Testis (tissue), 2 donors: ENCODE measurements at regions not wholly inside any gene's neighbourhood (a gene's known extent, or its start where the extent isn't known, plus 50 kb on each side); places are given as distances from the start of the nearest gene placed in this dataset.

Experiments
- DNase-seq: peaks from one replicate; pipeline ENCODE4 v3.0.0-alpha.2; 2019
- H3K27ac ChIP-seq, 2 donors: fragments of 200-600 bp; sonication (generic); one replicate each; pipeline ENCODE4 v1.5.1; 2019
- H3K27me3 ChIP-seq: fragments of 200-600 bp; sonication (generic); one replicate; pipeline ENCODE4 v1.5.1; 2019
- H3K36me3 ChIP-seq: fragments of 200-600 bp; sonication (generic); one replicate; pipeline ENCODE4 v1.5.1; 2017; ENCODE audit warnings: low read depth; ENCODE audit errors: missing control alignments
- H3K4me1 ChIP-seq: fragments of 200-600 bp; sonication (generic); one replicate; pipeline ENCODE4 v1.5.1; 2019
- H3K4me3 ChIP-seq, 2 donors: fragments of 200-600 bp; sonication (generic); one replicate each; pipeline ENCODE4 v1.5.1; 2017 to 2019
- H3K9me3 ChIP-seq: fragments of 200-600 bp; sonication (generic); one replicate; pipeline ENCODE4 v1.5.1; 2017
- POLR2A ChIP-seq: fragments of 450-650 bp; IDR thresholded peaks from one replicate; pipeline ENCODE4 v1.6.1; 2017; ENCODE audit warnings: antibody characterized with exemption, mild to moderate bottlenecking, moderate library complexity
- WGBS, 2 donors: methylation state at CpG; one replicate each; pipeline ENCODE4 v1.1.5; 2018; 5-methylcytosine and 5-hydroxymethylcytosine counted together
- intact Hi-C: fragments of 100-400 bp; cut with DNase I; formaldehyde crosslinking; loops from one replicate; pipeline ENCODE4 v1.15.1; 2023; ENCODE audit warnings: low total_unique reads
- TF ChIP-seq, protein P1 (sequence below), 3 experiments: fragments of 450-650 bp in 2 of 3; fragments of 200-600 bp in 1 of 3; sonication (generic) in 1 of 3; IDR thresholded peaks; one replicate each; pipeline ENCODE4 v1.5.1; 2016 to 2019; ENCODE audit warnings: antibody characterized with exemption in 3 of 3, mild to moderate bottlenecking in 2 of 3, moderate library complexity in 1 of 3

DNA sequence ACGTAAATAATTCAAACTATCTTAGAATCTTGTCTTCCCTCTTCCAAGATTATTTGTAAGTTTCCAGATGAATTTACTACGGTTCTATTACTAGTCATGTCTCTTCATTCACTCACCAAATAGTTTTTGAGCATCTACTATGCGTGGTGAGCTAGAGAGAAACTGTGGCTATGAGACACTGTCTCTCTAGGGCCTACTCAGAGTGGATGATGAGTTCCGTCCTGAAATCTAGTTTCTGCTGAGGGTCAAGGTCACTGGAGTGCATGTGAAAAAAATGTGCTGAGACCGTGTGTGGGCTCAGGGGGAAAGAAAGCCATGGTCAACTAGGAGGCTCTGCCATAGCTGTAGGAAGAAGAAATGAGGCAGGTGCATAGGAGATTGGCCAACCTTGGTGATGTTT, 320.2 kb upstream of the GATB start:
- no peaks in the 10 kb centered on the region for H3K9me3 ChIP-seq
- no peaks in the 10 kb centered on the region for H3K4me1 ChIP-seq
- no peak overlapping the region for H3K27ac ChIP-seq
- H3K36me3 ChIP-seq, result no peaks in the 10 kb centered on the region
- TF ChIP-seq, protein P1, sequence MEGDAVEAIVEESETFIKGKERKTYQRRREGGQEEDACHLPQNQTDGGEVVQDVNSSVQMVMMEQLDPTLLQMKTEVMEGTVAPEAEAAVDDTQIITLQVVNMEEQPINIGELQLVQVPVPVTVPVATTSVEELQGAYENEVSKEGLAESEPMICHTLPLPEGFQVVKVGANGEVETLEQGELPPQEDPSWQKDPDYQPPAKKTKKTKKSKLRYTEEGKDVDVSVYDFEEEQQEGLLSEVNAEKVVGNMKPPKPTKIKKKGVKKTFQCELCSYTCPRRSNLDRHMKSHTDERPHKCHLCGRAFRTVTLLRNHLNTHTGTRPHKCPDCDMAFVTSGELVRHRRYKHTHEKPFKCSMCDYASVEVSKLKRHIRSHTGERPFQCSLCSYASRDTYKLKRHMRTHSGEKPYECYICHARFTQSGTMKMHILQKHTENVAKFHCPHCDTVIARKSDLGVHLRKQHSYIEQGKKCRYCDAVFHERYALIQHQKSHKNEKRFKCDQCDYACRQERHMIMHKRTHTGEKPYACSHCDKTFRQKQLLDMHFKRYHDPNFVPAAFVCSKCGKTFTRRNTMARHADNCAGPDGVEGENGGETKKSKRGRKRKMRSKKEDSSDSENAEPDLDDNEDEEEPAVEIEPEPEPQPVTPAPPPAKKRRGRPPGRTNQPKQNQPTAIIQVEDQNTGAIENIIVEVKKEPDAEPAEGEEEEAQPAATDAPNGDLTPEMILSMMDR (IDR thresholded peaks at IDR 0.05), result no peak
- TF ChIP-seq POLR2A, result no peak
- WGBS, 2 donors, result 48 to 65% methylated on average over 5 of the region's 5 CpGs
- no peak overlapping the region for H3K4me3 ChIP-seq
- intact Hi-C loops, result no loop called here
- no peaks in the 10 kb centered on the region for H3K27me3 ChIP-seq
- DNase-seq, result no peak

DNA sequence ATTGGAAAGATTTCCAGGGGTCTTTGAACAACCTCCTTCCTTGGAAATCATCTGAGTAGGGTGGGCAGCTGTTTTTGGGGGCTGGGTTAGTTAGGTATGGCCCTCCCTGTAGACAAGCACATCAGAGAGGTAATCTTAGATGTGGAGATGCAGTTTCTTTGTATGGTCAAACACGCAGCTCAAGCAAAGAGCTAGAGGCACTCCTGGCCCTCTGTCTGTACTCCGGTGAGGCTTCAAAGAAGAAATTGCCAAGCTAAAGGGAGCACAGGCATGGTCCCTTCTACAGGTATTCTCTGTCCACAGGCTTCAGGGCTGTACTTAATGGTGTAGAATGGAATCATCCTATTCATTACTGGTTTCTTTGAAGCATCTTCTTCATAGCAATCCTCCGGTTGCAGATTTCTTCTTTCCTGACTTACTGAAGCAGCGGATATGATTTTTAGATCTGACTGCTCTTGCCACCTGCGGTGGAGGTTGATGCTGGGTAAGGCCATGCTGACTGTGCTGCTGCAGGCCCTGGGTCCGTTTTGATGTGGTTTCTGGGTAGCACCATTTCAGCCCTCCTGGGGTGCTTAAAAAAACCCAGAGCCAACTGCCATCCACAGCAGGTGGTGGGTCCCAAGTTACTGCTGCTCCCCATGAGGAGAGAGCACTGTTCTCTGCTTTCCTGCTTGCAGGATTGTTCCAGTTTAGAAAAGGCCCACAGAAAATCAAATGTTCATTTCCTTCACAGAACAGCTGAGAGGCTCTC, 318.9 kb upstream of the GATB start:
- H3K4me1 ChIP-seq, result no peaks in the 10 kb centered on the region
- no peaks in the 10 kb centered on the region for H3K9me3 ChIP-seq
- intact Hi-C loops, result no loop called here
- no peak for TF ChIP-seq POLR2A
- TF ChIP-seq, protein P1 (IDR thresholded peaks at IDR 0.05), result no peak
- H3K4me3 ChIP-seq, result no peak overlapping the region
- 84 to 95% methylated on average over 6 of the region's 6 CpGs for WGBS, 2 donors
- DNase-seq, result no peak
- no peaks in the 10 kb centered on the region for H3K36me3 ChIP-seq
- H3K27ac ChIP-seq, result no peak overlapping the region
- H3K27me3 ChIP-seq, result no peaks in the 10 kb centered on the region

DNA sequence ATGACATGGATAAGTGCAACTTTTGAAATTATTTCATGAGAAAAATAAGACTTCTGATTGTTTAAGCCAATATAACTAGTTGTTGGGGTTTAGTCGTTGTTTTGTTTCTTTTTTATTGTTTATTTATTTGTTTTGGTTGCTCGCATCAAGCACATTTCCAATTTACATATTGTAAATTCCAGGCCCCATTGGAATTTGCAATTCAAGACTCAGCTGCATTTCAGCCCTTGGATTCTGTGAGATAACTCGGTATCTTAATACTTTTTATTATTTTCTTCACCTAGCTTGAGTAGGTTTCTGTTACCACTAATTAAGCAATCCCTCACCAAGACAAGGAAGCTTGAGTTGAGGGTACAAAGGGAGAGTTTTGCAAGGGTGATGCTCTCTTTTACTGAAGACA, 318.3 kb upstream of the GATB start:
- 86 to 95% methylated on average over 3 of the region's 3 CpGs for WGBS, 2 donors
- intact Hi-C loops, result no loop called here
- TF ChIP-seq POLR2A, result no peak
- TF ChIP-seq, protein P1 (IDR thresholded peaks at IDR 0.05), result no peak
- Histone ChIP-seq H3K27me3 (no peaks in the 10 kb centered on the region), H3K27ac (no peak overlapping the region), H3K36me3 (no peaks in the 10 kb centered on the region), H3K4me1 (no peaks in the 10 kb centered on the region), H3K4me3 (no peak overlapping the region), H3K9me3 (no peaks in the 10 kb centered on the region)
- DNase-seq, result no peak

DNA sequence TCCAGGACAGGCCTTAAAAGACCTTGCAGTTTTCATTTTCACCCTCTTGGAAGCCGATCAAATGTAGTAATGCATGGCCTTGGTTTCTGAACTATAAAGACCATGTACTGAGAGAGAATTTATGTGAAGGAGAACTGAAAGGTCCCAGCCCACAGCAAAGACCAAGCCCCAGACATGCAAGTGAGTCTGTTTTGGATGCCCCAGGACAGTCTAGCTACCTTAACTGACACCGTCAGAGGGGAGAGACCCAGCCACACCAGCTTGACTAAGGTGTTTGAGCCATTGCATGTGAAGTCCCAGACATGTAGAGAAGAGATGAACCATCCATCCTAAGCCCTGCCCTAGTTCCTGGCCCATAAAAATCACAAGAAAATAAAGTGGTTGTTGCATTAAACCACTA, 316.8 kb upstream of the GATB start:
- Histone ChIP-seq H3K36me3 (no peaks in the 10 kb centered on the region), H3K4me3 (no peak overlapping the region), H3K9me3 (no peaks in the 10 kb centered on the region), H3K4me1 (peaks cover 3% of the 10 kb centered on the region), H3K27ac (no peak overlapping the region), H3K27me3 (no peaks in the 10 kb centered on the region)
- DNase-seq, result no peak
- no peak for TF ChIP-seq POLR2A
- TF ChIP-seq, protein P1 (IDR thresholded peaks at IDR 0.05), result no peak
- 85 to 89% methylated on average over 2 of the region's 2 CpGs for WGBS, 2 donors
- intact Hi-C loops, result no loop called here
